ENCODE measurements at regions not wholly inside any gene's neighbourhood (a gene's known extent, or its start where the extent isn't known, plus 50 kb on each side); places are given as distances from the start of the nearest gene placed in this dataset.

DNA sequence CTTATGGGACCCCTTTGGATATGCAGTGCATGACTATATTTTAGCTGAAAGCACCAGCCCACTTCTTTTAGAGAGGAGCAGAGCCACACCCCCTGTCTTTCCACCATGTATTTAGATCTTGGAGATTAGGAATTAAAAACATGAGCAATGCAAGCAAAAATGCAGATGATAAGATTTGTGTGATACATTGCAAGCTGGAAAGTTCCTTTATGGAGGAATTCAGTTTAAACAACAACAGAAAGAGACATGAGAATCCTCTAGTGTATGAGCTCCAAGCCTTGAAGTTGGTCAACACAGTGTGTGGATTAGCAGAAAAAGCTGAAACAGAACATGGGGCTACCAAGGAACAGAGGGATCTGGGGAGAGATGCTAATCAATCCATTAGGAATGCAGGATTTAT, 529.8 kb upstream of the NBEA start:
- Histone ChIP-seq H3K4me3 (IDR thresholded peaks at IDR 0.05; ENCODE audit: insufficient read depth, low read depth, low read length) (no peak overlapping the region), H2AFZ (ENCODE audit: low read depth) (no peak overlapping the region), H4K20me1 (ENCODE audit: insufficient read depth) (no peaks in the 10 kb centered on the region), H3K4me1 (ENCODE audit: low read depth, poor library complexity, severe bottlenecking) (no peaks in the 10 kb centered on the region), H3K27ac (no peak overlapping the region), H3K79me2 (ENCODE audit: insufficient read depth, low read depth) (no peaks in the 10 kb centered on the region), H3K9ac (no peak overlapping the region), H3K27me3 (ENCODE audit: insufficient read depth, low read depth) (no peaks in the 10 kb centered on the region), H3K36me3 (ENCODE audit: insufficient read depth) (no peaks in the 10 kb centered on the region), H3K4me2 (no peak overlapping the region)
- TF ChIP-seq, protein P1, sequence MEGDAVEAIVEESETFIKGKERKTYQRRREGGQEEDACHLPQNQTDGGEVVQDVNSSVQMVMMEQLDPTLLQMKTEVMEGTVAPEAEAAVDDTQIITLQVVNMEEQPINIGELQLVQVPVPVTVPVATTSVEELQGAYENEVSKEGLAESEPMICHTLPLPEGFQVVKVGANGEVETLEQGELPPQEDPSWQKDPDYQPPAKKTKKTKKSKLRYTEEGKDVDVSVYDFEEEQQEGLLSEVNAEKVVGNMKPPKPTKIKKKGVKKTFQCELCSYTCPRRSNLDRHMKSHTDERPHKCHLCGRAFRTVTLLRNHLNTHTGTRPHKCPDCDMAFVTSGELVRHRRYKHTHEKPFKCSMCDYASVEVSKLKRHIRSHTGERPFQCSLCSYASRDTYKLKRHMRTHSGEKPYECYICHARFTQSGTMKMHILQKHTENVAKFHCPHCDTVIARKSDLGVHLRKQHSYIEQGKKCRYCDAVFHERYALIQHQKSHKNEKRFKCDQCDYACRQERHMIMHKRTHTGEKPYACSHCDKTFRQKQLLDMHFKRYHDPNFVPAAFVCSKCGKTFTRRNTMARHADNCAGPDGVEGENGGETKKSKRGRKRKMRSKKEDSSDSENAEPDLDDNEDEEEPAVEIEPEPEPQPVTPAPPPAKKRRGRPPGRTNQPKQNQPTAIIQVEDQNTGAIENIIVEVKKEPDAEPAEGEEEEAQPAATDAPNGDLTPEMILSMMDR (conservative IDR thresholded peaks at IDR 0.05; ENCODE audit: low read depth, low read length) = no peak

DNA sequence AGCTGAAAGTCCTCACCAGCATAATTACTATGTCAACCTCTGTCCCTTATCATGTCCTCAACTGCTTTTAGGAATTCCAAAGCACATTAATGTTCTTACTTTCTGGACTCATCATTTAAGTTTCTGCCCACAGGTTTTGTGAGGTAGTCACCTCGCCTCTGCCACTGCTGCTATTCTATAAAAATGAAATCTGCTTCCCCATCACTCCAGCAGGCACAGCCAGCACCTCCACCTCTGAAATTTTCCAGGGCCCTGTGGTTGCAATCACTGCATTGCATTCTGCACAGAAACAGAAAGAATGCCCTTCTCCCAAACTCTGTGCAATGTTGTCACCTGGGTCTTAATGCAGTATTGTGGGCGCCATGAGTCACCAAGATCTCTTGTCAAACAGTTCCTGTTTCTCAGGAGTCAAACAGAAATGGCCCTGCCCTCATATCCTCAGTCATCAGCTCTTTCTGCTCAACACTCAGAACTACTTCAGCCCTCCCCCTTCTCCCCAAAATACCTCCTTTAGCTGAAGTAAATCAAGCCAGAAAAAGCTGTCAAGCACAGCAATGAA, 529.2 kb upstream of the NBEA start:
- no peak overlapping the region for H3K4me2 ChIP-seq

DNA sequence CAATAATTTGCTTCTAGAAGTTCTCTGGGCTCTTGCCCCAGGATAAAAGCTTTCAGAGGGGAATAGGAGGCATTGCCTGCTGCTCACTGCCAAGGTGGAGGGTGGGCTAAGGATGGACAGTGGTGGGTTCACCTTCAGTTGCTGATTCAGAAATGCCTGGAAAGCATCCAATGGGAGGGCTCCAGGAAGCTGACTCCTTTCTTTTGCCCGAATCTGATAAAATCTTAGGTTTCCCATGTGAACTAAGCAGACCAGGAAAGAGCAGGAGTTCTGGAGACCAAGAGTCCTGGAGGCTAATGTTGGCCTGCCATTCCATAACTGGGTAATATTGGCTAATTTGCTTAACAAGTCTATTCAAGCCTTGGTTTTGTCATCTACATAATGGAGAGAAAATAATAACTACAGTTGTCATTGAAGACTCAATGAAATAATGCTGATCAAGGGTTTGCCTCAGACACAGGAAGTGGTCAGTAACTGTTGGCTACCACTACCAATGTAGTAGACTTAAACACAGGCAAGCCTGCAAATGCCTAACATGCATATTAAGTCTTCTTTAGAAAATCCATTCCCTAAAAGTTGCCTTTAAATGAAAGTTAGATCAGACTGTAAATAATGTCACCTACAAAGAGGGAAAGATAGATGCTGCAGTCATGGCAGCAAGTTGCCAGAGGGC, 528.4 kb upstream of the NBEA start:
- Histone ChIP-seq H2AFZ (ENCODE audit: low read depth) (no peak overlapping the region), H3K4me2 (no peak overlapping the region), H3K79me2 (ENCODE audit: insufficient read depth, low read depth) (no peaks in the 10 kb centered on the region), H4K20me1 (ENCODE audit: insufficient read depth) (no peaks in the 10 kb centered on the region), H3K4me1 (ENCODE audit: low read depth, poor library complexity, severe bottlenecking) (no peaks in the 10 kb centered on the region), H3K27me3 (ENCODE audit: insufficient read depth, low read depth) (no peaks in the 10 kb centered on the region), H3K9ac (no peak overlapping the region), H3K27ac (no peak overlapping the region), H3K36me3 (ENCODE audit: insufficient read depth) (no peaks in the 10 kb centered on the region), H3K4me3 (IDR thresholded peaks at IDR 0.05; ENCODE audit: insufficient read depth, low read depth, low read length) (no peak overlapping the region)
- TF ChIP-seq, protein P1 (conservative IDR thresholded peaks at IDR 0.05; ENCODE audit: low read depth, low read length) = no peak

More for the DNA sequence above, 529.2 kb upstream of the NBEA start:
- H3K27me3 ChIP-seq (ENCODE audit: insufficient read depth, low read depth) = no peaks in the 10 kb centered on the region
- H4K20me1 ChIP-seq (ENCODE audit: insufficient read depth) = no peaks in the 10 kb centered on the region
- no peak overlapping the region for H3K27ac ChIP-seq
- H3K4me3 ChIP-seq (IDR thresholded peaks at IDR 0.05; ENCODE audit: insufficient read depth, low read depth, low read length) = no peak overlapping the region
- H3K9ac ChIP-seq = no peak overlapping the region
- no peaks in the 10 kb centered on the region for H3K4me1 ChIP-seq (ENCODE audit: low read depth, poor library complexity, severe bottlenecking)
- no peak overlapping the region for H2AFZ ChIP-seq (ENCODE audit: low read depth)
- TF ChIP-seq, protein P1 (conservative IDR thresholded peaks at IDR 0.05; ENCODE audit: low read depth, low read length) = no peak
- H3K36me3 ChIP-seq (ENCODE audit: insufficient read depth) = no peaks in the 10 kb centered on the region
- H3K79me2 ChIP-seq (ENCODE audit: insufficient read depth, low read depth) = no peaks in the 10 kb centered on the region

DNA sequence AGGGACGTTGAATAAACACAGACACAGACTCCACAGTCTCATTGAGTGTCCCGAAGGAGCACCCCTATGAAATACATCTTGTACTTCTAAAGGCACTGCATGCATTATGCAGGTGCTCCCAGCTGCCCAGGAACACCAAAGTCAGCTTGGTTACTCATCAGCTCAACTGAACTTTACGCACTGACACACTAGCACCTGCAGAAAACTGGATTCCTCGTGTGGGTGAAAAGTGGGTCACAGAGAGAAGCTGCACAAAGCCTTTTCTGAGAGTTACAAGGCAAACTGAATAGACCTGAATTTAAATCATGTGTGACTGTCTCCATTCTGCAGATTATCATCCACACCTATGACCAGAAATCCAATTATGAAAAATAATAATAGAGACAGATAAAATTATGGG, 527.5 kb upstream of the NBEA start:
- Histone ChIP-seq H3K4me3 (IDR thresholded peaks at IDR 0.05; ENCODE audit: insufficient read depth, low read depth, low read length) (no peak overlapping the region), H3K79me2 (ENCODE audit: insufficient read depth, low read depth) (no peaks in the 10 kb centered on the region), H3K27ac (no peak overlapping the region), H3K36me3 (ENCODE audit: insufficient read depth) (no peaks in the 10 kb centered on the region), H3K4me1 (ENCODE audit: low read depth, poor library complexity, severe bottlenecking) (no peaks in the 10 kb centered on the region), H3K27me3 (ENCODE audit: insufficient read depth, low read depth) (no peaks in the 10 kb centered on the region), H2AFZ (ENCODE audit: low read depth) (no peak overlapping the region), H3K9ac (no peak overlapping the region), H4K20me1 (ENCODE audit: insufficient read depth) (no peaks in the 10 kb centered on the region), H3K4me2 (no peak overlapping the region)
- TF ChIP-seq, protein P1 (conservative IDR thresholded peaks at IDR 0.05; ENCODE audit: low read depth, low read length) = no peak

Data from KMS-11 (cell line).